ENCODE measurements at regions not wholly inside any gene's neighbourhood (a gene's known extent, or its start where the extent isn't known, plus 50 kb on each side); places are given as distances from the start of the nearest gene placed in this dataset.

DNA sequence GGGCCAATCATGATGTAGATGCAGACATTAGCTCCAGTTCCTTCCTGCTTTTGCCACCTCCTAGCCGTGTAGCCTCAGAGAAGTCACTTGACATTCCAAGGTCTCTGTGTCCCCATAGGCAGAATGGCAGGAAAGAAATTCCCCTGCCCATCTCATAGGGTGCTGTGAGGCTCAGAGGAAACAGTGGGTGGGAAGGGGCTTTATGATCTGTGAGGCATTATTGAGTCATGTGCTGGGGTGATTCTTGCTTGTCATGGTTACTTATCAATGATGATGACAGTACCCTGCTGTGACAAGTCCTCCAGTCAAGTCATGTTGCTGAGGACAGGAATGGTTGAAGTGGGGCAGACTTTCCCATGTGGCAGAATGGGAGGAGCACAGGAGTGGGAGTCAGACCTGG lies 63.7 kb downstream of the MSX1 start:
- TF ChIP-seq, protein P1, sequence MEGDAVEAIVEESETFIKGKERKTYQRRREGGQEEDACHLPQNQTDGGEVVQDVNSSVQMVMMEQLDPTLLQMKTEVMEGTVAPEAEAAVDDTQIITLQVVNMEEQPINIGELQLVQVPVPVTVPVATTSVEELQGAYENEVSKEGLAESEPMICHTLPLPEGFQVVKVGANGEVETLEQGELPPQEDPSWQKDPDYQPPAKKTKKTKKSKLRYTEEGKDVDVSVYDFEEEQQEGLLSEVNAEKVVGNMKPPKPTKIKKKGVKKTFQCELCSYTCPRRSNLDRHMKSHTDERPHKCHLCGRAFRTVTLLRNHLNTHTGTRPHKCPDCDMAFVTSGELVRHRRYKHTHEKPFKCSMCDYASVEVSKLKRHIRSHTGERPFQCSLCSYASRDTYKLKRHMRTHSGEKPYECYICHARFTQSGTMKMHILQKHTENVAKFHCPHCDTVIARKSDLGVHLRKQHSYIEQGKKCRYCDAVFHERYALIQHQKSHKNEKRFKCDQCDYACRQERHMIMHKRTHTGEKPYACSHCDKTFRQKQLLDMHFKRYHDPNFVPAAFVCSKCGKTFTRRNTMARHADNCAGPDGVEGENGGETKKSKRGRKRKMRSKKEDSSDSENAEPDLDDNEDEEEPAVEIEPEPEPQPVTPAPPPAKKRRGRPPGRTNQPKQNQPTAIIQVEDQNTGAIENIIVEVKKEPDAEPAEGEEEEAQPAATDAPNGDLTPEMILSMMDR (IDR thresholded peaks at IDR 0.05), result no peak
- TF ChIP-seq EZH2 (IDR thresholded peaks at IDR 0.05) (no peak), EZH2phosphoT487 (IDR thresholded peaks at IDR 0.05) (no peak)

Data from neural progenitor cell (in vitro differentiated cells).